Choroid plexus epithelial cell (primary cell): ENCODE measurements at regions not wholly inside any gene's neighbourhood (a gene's known extent, or its start where the extent isn't known, plus 50 kb on each side); places are given as distances from the start of the nearest gene placed in this dataset.

Source experiments
- DNase-seq: peaks from one replicate; pipeline ENCODE4 v3.0.0-alpha.2; 2010; ENCODE audit warnings: low read depth
- H3K4me3 ChIP-seq: 2 replicates; pipeline ENCODE4 v1.5.1; 2011; ENCODE audit warnings: low read depth, mild to moderate bottlenecking, control low read depth, low read length, moderate library complexity
- TF ChIP-seq, protein P1 (sequence below): conservative IDR thresholded peaks from 2 replicates; pipeline ENCODE4 v1.5.1; 2011; ENCODE audit warnings: low read depth, mild to moderate bottlenecking, control low read depth, inconsistent platforms, low read length, moderate library complexity

DNA sequence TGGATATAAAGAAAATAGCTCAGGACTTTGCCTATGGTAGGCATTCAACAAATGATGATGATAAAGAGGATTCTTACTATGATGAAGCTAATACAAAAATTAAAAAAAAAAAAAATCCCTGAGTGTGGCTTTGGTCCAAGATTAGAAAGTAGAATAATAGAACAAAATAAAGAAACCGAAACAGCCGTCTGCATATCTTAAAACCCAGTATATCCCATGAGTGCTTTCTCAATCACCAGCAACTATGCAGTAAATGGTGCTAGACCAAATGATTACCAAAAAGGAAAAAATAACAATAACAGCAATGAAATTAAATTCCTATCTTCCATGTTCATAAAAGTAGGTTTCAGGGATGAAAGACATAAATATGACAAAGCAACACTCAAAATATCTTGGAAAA lies 59.3 kb upstream of the DCC start:
- no peak for DNase-seq
- TF ChIP-seq, protein P1, sequence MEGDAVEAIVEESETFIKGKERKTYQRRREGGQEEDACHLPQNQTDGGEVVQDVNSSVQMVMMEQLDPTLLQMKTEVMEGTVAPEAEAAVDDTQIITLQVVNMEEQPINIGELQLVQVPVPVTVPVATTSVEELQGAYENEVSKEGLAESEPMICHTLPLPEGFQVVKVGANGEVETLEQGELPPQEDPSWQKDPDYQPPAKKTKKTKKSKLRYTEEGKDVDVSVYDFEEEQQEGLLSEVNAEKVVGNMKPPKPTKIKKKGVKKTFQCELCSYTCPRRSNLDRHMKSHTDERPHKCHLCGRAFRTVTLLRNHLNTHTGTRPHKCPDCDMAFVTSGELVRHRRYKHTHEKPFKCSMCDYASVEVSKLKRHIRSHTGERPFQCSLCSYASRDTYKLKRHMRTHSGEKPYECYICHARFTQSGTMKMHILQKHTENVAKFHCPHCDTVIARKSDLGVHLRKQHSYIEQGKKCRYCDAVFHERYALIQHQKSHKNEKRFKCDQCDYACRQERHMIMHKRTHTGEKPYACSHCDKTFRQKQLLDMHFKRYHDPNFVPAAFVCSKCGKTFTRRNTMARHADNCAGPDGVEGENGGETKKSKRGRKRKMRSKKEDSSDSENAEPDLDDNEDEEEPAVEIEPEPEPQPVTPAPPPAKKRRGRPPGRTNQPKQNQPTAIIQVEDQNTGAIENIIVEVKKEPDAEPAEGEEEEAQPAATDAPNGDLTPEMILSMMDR = no peak
- H3K4me3 ChIP-seq = no peak overlapping the region

DNA sequence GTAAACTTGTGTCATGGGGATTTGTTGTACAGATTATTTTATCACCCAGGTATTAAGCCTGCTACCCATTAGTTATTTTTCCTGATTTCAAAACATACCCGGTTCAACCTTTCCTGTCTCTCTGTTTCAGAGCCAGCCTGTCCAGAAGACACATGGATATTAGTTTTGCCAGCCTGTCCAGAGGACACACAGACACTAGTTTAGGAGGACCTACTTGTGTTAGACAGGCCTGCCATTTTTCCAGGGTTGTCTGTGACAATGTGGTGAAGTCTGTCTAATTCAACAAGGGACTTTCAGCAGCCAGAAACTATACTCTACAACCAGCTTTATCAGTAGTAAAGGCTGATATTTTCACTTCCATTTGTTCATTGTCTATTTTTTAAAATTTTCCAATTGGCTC lies 56.1 kb upstream of the DCC start:
- TF ChIP-seq, protein P1 = no peak
- DNase-seq = no peak

DNA sequence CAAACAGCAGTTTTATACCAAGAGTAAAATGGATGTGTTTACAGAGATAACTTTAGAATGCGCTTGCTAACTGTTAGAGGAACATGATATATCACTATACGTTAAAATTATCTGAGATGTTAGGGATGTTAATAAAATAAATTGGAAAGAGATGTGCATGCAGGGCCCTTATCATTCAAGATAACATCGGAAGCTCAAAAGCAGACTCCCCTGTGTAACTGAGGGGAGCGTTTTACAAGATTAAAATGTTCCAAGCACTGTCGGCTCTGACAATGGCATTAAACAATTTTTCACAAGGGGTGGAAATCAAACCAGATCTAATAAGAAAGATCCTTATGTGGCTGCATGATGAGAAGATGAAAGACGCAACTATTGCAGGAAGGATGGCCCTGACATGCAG lies 53.3 kb upstream of the DCC start:
- no peak for DNase-seq
- H3K4me3 ChIP-seq = no peak overlapping the region
- TF ChIP-seq, protein P1 = no peak

More for the DNA sequence above, 56.1 kb upstream of the DCC start:
- no peak overlapping the region for H3K4me3 ChIP-seq

DNA sequence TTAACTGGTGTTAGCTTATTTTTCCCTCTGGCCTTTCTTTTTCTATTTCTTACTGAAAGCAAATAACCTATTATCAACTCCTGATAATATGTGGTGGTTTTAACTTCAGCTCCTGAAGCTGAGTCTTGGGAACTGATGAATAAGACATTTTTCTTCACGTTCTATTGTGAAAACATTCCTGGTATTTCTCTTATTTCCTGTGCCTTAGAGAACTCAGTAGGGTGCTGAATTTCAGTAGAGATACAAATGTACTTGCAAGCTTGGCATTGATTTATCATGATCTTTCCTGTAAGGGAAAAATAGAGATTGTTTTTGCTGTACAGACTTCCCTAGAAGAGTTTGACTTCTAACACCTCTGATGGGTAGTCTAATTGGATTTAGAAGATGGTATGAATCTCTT lies 52.8 kb upstream of the DCC start:
- peak; percentile 87 for DNase-seq
- TF ChIP-seq, protein P1 = no peak
- no peak overlapping the region for H3K4me3 ChIP-seq

DNA sequence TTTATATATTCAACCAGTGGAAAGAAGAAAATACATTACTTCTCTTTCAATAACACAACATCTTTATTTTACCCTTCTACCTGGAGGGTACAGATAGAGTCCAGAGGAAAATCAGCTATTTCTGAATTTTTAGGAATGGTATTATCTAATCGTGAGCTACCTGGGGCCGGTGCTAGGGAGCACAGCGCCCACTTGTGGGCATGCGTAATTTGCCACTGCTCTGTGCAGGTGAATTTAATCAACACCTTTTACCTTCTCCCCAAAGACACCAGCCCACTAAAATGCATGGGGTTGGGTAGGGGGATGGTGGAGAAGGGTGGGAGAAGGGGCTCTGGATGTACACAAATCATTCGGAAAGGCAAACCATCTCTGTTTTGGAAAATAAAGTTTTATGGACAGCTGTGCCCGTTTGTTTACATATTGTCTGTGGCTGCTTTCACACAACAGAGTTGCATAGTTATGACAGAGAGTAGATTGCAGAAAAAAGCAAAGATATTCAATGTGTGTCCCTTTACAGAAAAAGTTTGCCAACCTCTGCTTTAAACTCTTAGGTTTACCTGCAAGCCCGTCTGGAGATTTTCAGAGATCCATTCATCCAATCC lies 51.5 kb upstream of the DCC start:
- DNase-seq = peak; percentile 29
- no peak overlapping the region for H3K4me3 ChIP-seq
- TF ChIP-seq, protein P1 = peak; percentile 78

DNA sequence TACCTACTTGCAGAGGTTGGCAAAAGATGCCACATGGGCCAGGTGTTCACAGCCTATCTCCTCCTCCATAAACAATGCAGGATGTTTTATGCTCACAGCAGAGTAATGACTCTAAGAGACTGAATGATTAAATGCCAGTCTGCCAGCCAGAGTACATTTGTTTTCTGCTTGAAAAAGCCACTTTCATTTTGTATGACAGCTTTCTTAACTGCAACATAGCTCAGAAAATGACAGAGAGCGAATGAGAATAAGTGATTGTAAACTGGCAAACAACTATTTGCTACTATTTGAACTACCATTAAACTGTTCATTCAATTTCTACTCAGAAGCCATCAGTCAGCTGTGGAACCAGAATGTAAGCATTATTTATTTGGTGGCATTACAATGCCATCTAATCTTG lies 50.6 kb upstream of the DCC start:
- DNase-seq = no peak
- TF ChIP-seq, protein P1 = no peak

More for the DNA sequence above, 50.6 kb upstream of the DCC start:
- H3K4me3 ChIP-seq = no peak overlapping the region
